ENCODE measurements at regions not wholly inside any gene's neighbourhood (a gene's known extent, or its start where the extent isn't known, plus 50 kb on each side); places are given as distances from the start of the nearest gene placed in this dataset.

- TF ChIP-seq, protein P1, sequence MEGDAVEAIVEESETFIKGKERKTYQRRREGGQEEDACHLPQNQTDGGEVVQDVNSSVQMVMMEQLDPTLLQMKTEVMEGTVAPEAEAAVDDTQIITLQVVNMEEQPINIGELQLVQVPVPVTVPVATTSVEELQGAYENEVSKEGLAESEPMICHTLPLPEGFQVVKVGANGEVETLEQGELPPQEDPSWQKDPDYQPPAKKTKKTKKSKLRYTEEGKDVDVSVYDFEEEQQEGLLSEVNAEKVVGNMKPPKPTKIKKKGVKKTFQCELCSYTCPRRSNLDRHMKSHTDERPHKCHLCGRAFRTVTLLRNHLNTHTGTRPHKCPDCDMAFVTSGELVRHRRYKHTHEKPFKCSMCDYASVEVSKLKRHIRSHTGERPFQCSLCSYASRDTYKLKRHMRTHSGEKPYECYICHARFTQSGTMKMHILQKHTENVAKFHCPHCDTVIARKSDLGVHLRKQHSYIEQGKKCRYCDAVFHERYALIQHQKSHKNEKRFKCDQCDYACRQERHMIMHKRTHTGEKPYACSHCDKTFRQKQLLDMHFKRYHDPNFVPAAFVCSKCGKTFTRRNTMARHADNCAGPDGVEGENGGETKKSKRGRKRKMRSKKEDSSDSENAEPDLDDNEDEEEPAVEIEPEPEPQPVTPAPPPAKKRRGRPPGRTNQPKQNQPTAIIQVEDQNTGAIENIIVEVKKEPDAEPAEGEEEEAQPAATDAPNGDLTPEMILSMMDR (IDR thresholded peaks at IDR 0.05), result no peak
- no peak for TF ChIP-seq POLR2A (IDR thresholded peaks at IDR 0.05)
- no peak for TF ChIP-seq POLR2AphosphoS5 (IDR thresholded peaks at IDR 0.05)
- no peak for TF ChIP-seq EP300 (IDR thresholded peaks at IDR 0.05)
- Histone ChIP-seq H3K4me3 (no peak overlapping the region), H3K4me1 (peaks cover 3 to 13% (median 8%) of the 10 kb centered on the region in 3 donors), H3K9me3 (no peaks in the 10 kb centered on the region), H3K27ac (peak overlapping the region in 3 of 4 donors; percentile 28 to 59 (median 39)), H3K36me3 (no peaks in the 10 kb centered on the region), H3K27me3 (no peaks in the 10 kb centered on the region)
- WGBS, 2 donors (ENCODE audit: low coverage in 1 of 2), result 44 to 61% methylated on average over 2 to 3 of the region's 3 CpGs
- ATAC-seq, result no peak
Measured at GRCh38 chr7:25775999-25776743, 375.8 kb upstream of the NFE2L3 start.

DNA sequence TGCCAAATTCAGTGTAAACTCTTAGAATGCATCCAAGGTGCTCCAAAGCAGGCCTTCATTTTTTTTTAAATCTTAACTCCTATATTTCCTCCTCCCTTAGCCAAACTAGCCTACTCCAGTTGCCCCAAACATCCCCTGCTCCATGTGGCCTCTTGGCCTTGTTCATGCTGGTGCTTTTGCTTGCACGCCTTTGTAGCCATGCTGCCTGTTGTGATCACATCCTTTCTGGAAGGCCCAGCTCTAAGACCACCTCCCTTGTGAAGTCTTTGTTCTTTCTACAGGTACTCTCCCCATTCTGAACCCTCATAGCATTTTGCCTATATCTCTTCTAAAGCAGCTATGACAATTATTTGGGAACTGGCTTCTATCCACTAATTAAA lies 375.3 kb upstream of the NFE2L3 start:
- WGBS, 2 donors (ENCODE audit: low coverage in 1 of 2), result 82% methylated on average over 1 of the region's 1 CpG; no CpG with 5 or more reads in 1 of the 2 donors
- Histone ChIP-seq H3K4me3 (no peak overlapping the region), H3K27ac (peak overlapping the region in 3 of 4 donors; percentile 28 to 59 (median 39)), H3K9me3 (no peaks in the 10 kb centered on the region), H3K4me1 (peaks cover 3 to 13% (median 8%) of the 10 kb centered on the region in 3 donors), H3K27me3 (no peaks in the 10 kb centered on the region), H3K36me3 (no peaks in the 10 kb centered on the region)
- no peak for TF ChIP-seq POLR2A (IDR thresholded peaks at IDR 0.05)
- no peak for TF ChIP-seq POLR2AphosphoS5 (IDR thresholded peaks at IDR 0.05)
- TF ChIP-seq, protein P1 (IDR thresholded peaks at IDR 0.05), result no peak
- no peak for TF ChIP-seq EP300 (IDR thresholded peaks at IDR 0.05)
- no peak for ATAC-seq

- whole genome bisulfite sequencing, 2 donors (ENCODE audit: low coverage in 1 of 2), result 75 to 81% methylated on average over 9 to 11 of the region's 11 CpGs
- no peaks in the 10 kb centered on the region for H3K9me3 ChIP-seq
- H3K27me3 ChIP-seq, result no peaks in the 10 kb centered on the region
- peaks cover 3 to 13% (median 8%) of the 10 kb centered on the region in 3 donors for H3K4me1 ChIP-seq
- no peak overlapping the region for H3K27ac ChIP-seq
- no peak for ATAC-seq
- H3K4me3 ChIP-seq, result no peak overlapping the region
- TF ChIP-seq, protein P1 (IDR thresholded peaks at IDR 0.05), result no peak
- no peak for TF ChIP-seq EP300 (IDR thresholded peaks at IDR 0.05)
- TF ChIP-seq POLR2A (IDR thresholded peaks at IDR 0.05), result no peak
- no peak for TF ChIP-seq POLR2AphosphoS5 (IDR thresholded peaks at IDR 0.05)
- no peaks in the 10 kb centered on the region for H3K36me3 ChIP-seq
Measured at GRCh38 chr7:25777969-25778708, 373.9 kb upstream of the NFE2L3 start.

GRCh38 chr7:25779002-25779546 lies 372.9 kb upstream of the NFE2L3 start:
- Histone ChIP-seq H3K36me3 (no peaks in the 10 kb centered on the region), H3K4me3 (no peak overlapping the region), H3K27ac (no peak overlapping the region), H3K4me1 (peaks cover 3 to 13% (median 8%) of the 10 kb centered on the region in 3 donors), H3K9me3 (no peaks in the 10 kb centered on the region), H3K27me3 (no peaks in the 10 kb centered on the region)
- no peak for ATAC-seq
- TF ChIP-seq, protein P1 (IDR thresholded peaks at IDR 0.05), result no peak
- whole genome bisulfite sequencing, 2 donors (ENCODE audit: low coverage in 1 of 2), result 93 to 100% methylated on average over 2 to 3 of the region's 3 CpGs

Measured in gastroesophageal sphincter (tissue), 4 donors.